Memory B cell (primary cell): ENCODE measurements at regions not wholly inside any gene's neighbourhood (a gene's known extent, or its start where the extent isn't known, plus 50 kb on each side); places are given as distances from the start of the nearest gene placed in this dataset.
A peak's percentile ranks its signal among the peaks of the same experiment; 100 is the strongest.

Source experiments
- ATAC-seq: fragments of 150-1000 bp; cut with Tn5 transposase; 2 replicates; pipeline ENCODE4 v1.10.0; 2021; ENCODE audit warnings: low read depth, mild to moderate bottlenecking, moderate library complexity
- DNase-seq, 2 donors: peaks; one replicate each; pipeline ENCODE4 v3.0.0; 2022; ENCODE audit warnings: low spot score in 2 of 2
- H3K27ac Mint-ChIP-seq: one replicate; pipeline ENCODE4 v1.8.0; 2022; ENCODE audit warnings: mild to moderate bottlenecking, moderate library complexity, mixed read lengths
- H3K27me3 Mint-ChIP-seq: one replicate; pipeline ENCODE4 v1.8.0; 2022; ENCODE audit warnings: mixed read lengths
- H3K36me3 Mint-ChIP-seq: one replicate; pipeline ENCODE4 v1.8.0; 2022; ENCODE audit warnings: mild to moderate bottlenecking, mixed read lengths
- H3K4me1 Mint-ChIP-seq: one replicate; pipeline ENCODE4 v1.8.0; 2022; ENCODE audit warnings: mixed read lengths
- H3K4me3 Mint-ChIP-seq: one replicate; pipeline ENCODE4 v1.8.0; 2022; ENCODE audit warnings: mild to moderate bottlenecking, moderate library complexity, mixed read lengths
- H3K9me3 Mint-ChIP-seq: one replicate; pipeline ENCODE4 v1.8.0; 2022; ENCODE audit warnings: mixed read lengths

DNA sequence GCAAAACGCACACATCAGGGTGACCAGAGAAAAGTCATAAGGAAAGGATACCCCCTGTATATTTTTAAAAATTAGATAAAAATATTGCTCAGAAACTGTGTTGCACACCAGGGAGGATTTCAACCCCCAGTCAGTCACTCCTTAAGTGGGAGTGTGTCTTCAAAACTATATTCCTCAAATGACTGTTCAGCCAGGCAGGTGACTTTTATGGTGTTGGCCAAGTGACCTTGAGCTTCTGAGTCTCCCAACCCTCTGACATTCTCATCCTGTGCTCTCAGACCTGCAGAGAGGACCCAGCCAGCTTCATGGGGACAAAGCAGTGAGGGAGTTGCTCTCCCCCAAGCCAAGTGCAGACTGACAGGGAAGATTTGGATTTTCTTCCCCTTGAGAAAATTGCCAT is 311.9 kb upstream of the JARID2 start:
- ATAC-seq (no peak), DNase-seq (no peak)
- H3K9me3 Mint-ChIP-seq, result peaks cover 2% of the 10 kb centered on the region
- H3K4me3 Mint-ChIP-seq, result no peak overlapping the region
- H3K36me3 Mint-ChIP-seq, result peaks cover 2% of the 10 kb centered on the region
- peaks cover 2% of the 10 kb centered on the region for H3K4me1 Mint-ChIP-seq
- H3K27ac Mint-ChIP-seq, result no peak overlapping the region
- no peaks in the 10 kb centered on the region for H3K27me3 Mint-ChIP-seq

DNA sequence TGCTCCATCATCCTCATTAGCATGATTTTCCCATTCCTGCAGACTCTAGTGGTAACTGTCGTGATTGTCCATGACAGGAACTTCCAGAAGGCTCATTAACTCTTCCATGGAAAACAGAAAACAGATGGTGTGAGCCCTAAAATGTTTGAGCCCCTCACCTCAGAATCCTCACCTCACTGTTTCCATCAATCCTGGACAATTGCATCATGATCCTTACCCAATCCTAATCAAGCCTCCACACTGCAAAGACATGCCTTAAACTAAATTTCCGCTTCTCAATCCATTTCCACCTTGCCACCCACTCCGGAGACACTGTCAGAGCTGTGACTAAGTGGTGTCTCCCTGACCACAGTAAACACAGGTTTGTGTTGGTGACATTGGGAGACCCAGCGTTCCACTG is 311.0 kb upstream of the JARID2 start:
- no peak overlapping the region for H3K4me3 Mint-ChIP-seq
- H3K4me1 Mint-ChIP-seq, result no peaks in the 10 kb centered on the region
- H3K27ac Mint-ChIP-seq, result no peak overlapping the region
- ATAC-seq, result no peak
- peaks cover 2% of the 10 kb centered on the region for H3K36me3 Mint-ChIP-seq
- H3K27me3 Mint-ChIP-seq, result no peaks in the 10 kb centered on the region
- no peak for DNase-seq
- peaks cover 2% of the 10 kb centered on the region for H3K9me3 Mint-ChIP-seq

DNA sequence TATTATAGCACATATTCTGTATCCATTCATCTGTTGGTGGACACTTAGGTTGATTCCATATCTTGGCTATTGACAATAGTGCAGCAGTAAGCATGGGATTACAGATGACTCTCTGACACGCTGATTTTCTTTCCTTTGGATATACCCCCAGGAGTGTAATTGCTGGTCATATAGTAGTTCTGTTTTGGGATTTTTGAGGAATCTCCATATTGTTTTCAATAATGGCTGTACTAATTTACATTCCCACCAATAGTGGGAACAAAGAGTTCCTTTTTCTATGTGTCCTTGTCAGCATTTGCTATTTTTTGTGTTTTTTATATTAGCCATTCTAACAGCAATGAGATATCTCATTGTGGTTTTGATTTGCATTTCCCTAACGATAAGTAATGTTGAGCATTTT is 309.0 kb upstream of the JARID2 start:
- no peaks in the 10 kb centered on the region for H3K27me3 Mint-ChIP-seq
- no peaks in the 10 kb centered on the region for H3K9me3 Mint-ChIP-seq
- no peaks in the 10 kb centered on the region for H3K36me3 Mint-ChIP-seq
- ATAC-seq (no peak), DNase-seq (no peak)
- H3K27ac Mint-ChIP-seq, result no peak overlapping the region
- no peaks in the 10 kb centered on the region for H3K4me1 Mint-ChIP-seq
- no peak overlapping the region for H3K4me3 Mint-ChIP-seq

DNA sequence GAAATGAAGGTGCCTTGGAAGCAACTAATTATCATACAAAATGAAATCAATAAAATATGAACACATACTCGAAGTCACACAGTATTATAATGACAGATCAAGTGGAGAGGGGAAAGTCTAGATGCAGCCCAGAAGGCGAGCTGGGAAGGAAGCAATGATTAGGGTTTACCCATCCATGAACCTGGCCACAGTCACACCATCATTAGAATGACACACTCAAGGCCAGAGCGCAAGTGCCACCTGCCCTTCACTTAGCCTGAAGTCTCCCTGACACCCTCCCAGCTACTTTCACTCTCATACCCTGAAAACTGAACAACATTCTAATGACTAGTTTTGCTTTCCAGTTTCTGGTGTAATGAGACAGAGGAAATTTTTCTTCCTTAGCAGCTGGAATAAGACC is 302.8 kb upstream of the JARID2 start:
- DNase-seq (no peak), ATAC-seq (no peak)
- Mint-ChIP-seq H3K9me3 (no peaks in the 10 kb centered on the region), H3K36me3 (no peaks in the 10 kb centered on the region), H3K4me3 (no peak overlapping the region), H3K27me3 (no peaks in the 10 kb centered on the region), H3K4me1 (peaks cover 10% of the 10 kb centered on the region), H3K27ac (no peak overlapping the region)

DNA sequence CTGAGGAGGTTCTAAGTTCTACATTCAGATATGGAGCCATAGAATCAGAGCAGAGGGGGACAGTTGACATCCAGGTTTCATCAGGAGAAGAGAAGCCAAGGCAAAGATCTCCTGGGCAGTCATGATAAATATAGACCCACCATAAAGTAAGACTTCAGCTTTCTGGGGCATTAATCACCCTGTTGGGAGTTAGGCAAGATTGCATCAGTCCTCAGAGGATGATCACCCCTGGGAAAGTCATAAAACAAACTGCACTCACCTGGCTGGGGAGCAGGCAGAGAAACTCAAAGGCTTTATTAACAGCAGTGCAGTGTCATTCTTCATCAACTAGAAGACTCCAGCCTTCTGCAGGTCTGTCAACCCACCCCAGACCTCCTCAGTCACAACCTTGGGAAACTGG is 301.3 kb upstream of the JARID2 start:
- peaks cover 10% of the 10 kb centered on the region for H3K4me1 Mint-ChIP-seq

DNA sequence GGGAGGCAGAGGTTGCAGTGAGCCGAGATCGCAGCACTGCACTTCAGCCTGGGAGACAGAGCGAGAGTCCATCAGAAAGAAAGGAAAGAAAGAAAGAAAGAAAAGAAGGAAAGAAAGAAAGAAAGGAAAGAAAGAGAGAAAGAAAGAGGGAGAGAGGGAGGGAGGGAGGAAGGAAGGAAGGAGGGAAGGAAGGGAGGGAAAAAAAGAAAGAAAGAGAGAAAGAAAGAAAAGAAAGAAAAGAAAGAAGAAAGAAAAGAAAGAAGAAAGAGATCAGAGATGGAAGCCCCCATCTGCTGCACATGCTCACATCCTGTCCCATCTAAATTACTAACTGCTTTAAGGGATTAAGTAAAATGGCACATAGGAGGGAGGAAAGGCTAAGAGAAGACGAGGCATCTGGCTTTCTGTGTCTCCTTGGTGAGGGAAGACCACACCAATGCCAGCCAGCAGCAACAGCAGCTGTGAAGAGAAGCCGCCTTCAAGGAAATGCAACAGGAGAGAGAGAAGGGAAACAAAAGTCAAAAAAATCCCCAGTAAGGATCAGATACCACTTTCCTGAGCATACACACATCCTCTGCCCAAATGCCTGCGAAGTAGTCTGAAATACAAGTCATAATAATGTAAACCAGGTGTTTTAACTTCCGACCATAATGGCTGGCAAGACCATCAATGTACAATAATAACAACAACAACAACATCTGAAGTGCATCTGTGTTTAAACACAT is 300.2 kb upstream of the JARID2 start:
- Mint-ChIP-seq H3K4me3 (no peak overlapping the region), H3K4me1 (peaks cover 10% of the 10 kb centered on the region), H3K27ac (no peak overlapping the region), H3K9me3 (no peaks in the 10 kb centered on the region), H3K27me3 (no peaks in the 10 kb centered on the region), H3K36me3 (no peaks in the 10 kb centered on the region)
- ATAC-seq, result no peak
- no peak for DNase-seq

More for the DNA sequence above, 301.3 kb upstream of the JARID2 start:
- no peak overlapping the region for H3K4me3 Mint-ChIP-seq
- no peaks in the 10 kb centered on the region for H3K9me3 Mint-ChIP-seq
- ATAC-seq (no peak), DNase-seq (no peak)
- no peak overlapping the region for H3K27ac Mint-ChIP-seq
- H3K36me3 Mint-ChIP-seq, result no peaks in the 10 kb centered on the region
- H3K27me3 Mint-ChIP-seq, result no peaks in the 10 kb centered on the region

DNA sequence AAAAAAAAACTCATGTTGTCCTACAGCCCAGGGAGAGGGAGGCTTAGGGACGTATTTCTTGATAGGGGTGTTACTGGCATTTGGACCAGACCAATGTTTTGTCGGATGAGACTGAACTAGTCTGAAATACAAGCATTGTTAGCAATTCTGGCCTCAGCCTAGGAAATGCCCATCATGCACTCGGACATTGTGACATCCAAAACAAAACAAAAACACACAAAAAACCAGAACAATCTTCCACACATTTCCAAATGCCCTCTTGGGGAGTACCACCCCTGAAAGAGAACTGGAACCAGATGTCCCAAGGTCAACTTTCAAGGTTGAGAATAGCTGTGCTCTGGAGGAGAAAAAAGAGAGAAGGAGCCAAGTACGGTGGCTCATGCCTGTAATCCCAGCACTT is 299.1 kb upstream of the JARID2 start:
- Mint-ChIP-seq H3K36me3 (no peaks in the 10 kb centered on the region), H3K9me3 (no peaks in the 10 kb centered on the region), H3K4me1 (peaks cover 10% of the 10 kb centered on the region), H3K4me3 (no peak overlapping the region), H3K27me3 (no peaks in the 10 kb centered on the region), H3K27ac (no peak overlapping the region)
- DNase-seq, result no peak
- no peak for ATAC-seq

DNA sequence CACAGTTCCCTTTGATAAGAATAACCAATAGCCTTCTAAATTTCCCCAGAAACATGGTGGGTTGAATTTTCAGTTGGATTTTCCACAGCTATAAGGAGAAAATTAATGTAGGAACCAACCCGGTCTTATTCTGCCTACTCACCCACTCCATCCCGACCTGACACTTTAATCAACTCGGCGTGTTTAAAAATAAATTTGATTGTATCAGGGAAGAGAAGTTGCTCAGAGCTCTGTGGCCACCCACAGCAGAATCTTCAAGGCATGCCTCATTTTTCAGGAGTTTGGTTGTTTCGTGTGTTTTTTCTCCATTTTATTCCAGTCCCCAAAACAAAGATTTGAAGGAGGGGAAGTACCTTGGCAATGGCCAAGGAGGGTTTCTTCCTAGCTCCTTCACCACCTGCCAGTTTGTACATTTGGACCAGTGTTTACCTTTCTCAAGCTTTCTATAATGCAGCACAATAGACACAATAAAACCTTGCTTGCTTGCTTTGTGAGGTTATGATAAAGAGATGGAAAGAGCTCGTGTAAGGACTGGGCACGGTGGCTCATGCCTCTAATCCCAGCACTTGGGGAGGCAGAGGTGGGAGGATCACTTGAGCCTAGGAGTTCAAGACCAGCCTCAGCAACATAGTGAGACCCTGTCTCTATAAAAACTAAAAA is 297.2 kb upstream of the JARID2 start:
- Mint-ChIP-seq H3K9me3 (no peaks in the 10 kb centered on the region), H3K36me3 (no peaks in the 10 kb centered on the region), H3K4me3 (no peak overlapping the region), H3K27ac (no peak overlapping the region), H3K27me3 (no peaks in the 10 kb centered on the region), H3K4me1 (peaks cover 12% of the 10 kb centered on the region)
- ATAC-seq (no peak), DNase-seq (no peak)

DNA sequence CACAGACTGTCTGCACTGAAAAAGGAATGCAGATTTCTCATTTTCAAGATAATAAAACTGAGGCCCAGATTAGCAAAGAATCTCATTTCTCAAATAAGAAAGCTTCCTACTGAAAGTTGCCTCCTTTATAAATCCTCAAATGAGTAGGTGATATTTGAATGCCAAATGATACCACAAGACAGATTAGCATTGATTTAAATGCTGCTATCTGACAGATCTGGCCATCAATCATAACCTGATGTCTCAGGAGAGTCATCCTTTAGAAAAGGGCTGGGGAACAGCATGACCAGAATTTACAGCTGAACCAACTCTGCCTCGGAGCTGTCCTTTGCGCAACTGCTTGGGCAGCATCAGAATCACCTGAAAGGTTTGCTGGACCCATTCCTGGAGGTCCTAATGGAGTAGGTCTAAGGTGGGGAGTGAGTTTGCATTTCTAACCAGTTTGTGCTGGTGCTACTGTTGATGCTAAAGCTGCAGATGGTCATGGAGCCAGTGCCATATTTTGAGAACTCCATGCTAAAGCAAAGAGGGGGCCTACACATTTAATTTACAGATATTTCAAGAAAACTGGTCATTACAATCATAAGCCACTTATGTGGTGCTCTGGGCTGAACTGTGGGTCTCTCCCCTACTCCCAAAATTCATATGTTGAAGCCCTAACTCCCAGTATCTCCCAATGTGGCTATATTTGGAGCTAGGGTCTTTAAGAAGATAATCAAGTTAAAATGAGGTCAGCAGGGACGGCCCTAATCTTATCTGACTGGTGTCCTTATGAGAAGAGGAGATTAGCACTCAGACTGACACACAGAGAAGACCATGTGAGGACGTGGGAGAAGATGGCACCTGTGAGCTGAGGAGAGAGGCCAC is 295.5 kb upstream of the JARID2 start:
- Mint-ChIP-seq H3K4me1 (peaks cover 14% of the 10 kb centered on the region), H3K27ac (no peak overlapping the region), H3K27me3 (no peaks in the 10 kb centered on the region), H3K9me3 (peaks cover 2% of the 10 kb centered on the region), H3K4me3 (no peak overlapping the region), H3K36me3 (no peaks in the 10 kb centered on the region)
- ATAC-seq (no peak), DNase-seq (no peak)

DNA sequence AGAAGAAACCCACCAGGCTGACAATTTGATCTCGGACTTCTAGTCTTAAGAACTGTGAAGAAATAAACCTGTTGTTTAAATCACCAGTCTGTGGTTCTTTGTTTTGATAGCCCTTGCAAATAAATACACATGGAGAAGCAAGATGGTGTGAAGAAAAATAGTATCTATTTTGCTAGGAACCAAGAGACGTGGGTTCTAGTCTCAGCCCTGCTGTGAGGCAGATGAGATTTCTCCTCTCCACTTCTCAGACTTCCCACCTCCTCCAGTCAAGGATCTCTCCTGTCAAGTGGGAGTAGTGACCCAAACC is 294.9 kb upstream of the JARID2 start:
- Mint-ChIP-seq H3K9me3 (peaks cover 2% of the 10 kb centered on the region), H3K27ac (no peak overlapping the region), H3K4me1 (peaks cover 14% of the 10 kb centered on the region), H3K27me3 (no peaks in the 10 kb centered on the region), H3K4me3 (no peak overlapping the region), H3K36me3 (no peaks in the 10 kb centered on the region)
- DNase-seq (no peak), ATAC-seq (no peak)

DNA sequence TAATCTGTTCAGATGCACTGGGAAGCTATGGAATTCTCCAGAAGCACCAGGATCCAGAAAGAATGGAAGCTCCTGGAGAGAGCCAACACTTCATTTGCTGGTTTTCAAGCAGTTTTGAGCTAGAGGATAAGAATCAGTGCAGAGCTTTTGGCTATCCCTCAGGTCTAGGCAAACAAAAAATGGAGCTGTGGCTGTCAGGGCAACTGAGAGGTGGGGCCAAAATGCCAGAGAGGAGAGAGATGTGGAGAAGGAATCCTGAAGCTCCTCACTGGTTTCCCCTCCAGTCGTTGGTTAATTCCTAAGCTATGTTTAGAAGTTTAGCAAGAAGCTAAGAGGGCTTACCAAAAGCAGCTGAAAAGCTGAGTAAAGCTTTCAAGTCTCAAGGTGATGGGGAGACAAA is 294.2 kb upstream of the JARID2 start:
- no peaks in the 10 kb centered on the region for H3K27me3 Mint-ChIP-seq
- DNase-seq, result no peak
- H3K4me3 Mint-ChIP-seq, result no peak overlapping the region
- peaks cover 2% of the 10 kb centered on the region for H3K36me3 Mint-ChIP-seq
- H3K9me3 Mint-ChIP-seq, result peaks cover 4% of the 10 kb centered on the region
- no peak overlapping the region for H3K27ac Mint-ChIP-seq
- no peak for ATAC-seq
- H3K4me1 Mint-ChIP-seq, result peaks cover 14% of the 10 kb centered on the region

DNA sequence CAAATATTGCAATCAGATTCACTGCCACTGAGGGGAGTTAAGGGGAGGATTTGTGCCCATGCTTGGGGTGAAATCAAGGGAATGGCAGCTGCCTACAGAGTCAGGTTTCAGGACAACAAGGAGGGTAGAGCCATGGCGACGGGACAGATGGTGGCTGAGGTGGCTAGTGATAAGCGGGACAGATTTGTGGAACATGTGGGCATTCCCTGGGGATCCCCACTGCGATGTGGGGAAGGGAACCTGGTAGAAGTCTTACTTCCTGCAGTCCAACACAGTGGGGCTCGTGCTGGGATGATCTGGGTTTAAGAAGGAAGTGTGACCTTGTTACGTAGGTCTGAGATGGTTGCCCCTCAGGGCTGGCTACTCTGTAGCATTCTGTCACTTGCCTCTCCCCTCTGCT is 292.0 kb upstream of the JARID2 start:
- no peak for ATAC-seq
- H3K36me3 Mint-ChIP-seq, result peaks cover 2% of the 10 kb centered on the region
- peaks cover 6% of the 10 kb centered on the region for H3K4me1 Mint-ChIP-seq
- no peak overlapping the region for H3K4me3 Mint-ChIP-seq
- H3K9me3 Mint-ChIP-seq, result peaks cover 4% of the 10 kb centered on the region
- H3K27ac Mint-ChIP-seq, result no peak overlapping the region
- DNase-seq, result no peak
- no peaks in the 10 kb centered on the region for H3K27me3 Mint-ChIP-seq

DNA sequence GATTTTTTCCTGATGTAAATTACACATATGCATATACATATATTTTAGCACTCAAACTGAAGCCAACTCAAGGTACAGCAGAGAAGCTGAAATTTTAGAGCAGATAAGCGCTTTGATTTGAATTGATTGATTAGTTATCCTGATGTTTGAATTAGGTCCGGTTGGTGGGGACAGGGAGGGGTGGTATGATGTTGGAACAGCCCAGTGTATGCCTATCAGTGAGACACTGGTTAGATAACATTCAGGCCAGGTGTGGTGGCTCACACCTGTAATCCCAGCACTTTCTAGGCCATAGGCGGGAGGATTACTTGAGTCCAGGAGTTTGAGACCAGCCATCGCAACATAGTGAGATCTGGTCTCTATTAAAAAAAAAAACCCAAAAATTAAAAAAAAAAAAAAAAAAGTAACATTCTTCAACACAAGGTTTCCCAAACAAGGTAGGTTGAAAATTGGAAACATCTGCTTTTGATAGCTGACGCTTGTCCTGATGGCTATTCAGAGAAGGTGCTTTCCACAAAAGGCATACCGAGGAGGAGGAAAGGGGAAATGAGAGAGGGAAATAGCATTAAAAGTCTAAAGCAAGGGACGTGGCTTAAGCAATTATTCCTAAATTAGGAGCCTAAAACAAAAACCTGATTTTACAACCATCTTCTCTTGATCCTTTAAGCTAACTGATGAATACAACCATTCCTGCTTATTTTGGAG is 288.4 kb upstream of the JARID2 start:
- H3K9me3 Mint-ChIP-seq, result peaks cover 4% of the 10 kb centered on the region
- peaks cover 9% of the 10 kb centered on the region for H3K4me1 Mint-ChIP-seq
- peaks cover 2% of the 10 kb centered on the region for H3K36me3 Mint-ChIP-seq
- H3K4me3 Mint-ChIP-seq, result no peak overlapping the region
- DNase-seq (no peak), ATAC-seq (peak; percentile 59)
- H3K27ac Mint-ChIP-seq, result no peak overlapping the region
- H3K27me3 Mint-ChIP-seq, result no peaks in the 10 kb centered on the region

DNA sequence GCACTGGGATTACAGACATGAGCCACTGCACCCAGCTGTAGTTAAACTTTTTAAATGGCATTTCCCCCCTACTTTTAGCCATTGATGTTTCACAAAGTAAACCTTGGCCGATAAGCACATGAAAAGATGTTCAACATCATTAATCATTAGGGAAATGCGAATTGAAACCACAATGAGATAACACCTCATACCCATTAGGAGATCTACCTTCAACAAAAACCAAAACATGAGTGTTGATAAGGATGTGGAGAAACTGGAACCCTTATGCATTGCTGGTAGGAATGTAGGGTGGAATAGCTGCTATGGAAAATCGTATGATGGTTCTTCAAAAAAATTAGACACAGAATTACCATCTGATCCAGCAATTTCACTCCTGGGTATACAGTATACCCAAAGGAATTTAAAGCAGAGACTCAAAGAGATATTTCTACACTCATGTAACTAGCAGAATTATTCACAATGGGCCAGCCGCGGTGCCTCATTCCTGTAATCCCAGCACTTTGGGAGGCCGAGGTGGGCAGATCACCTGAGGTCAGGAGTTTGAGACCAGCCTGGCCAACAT is 286.5 kb upstream of the JARID2 start:
- no peak for ATAC-seq
- H3K4me3 Mint-ChIP-seq, result no peak overlapping the region

More for the DNA sequence above, 286.5 kb upstream of the JARID2 start:
- Mint-ChIP-seq H3K9me3 (peaks cover 4% of the 10 kb centered on the region), H3K4me1 (peaks cover 5% of the 10 kb centered on the region), H3K27me3 (no peaks in the 10 kb centered on the region), H3K27ac (no peak overlapping the region), H3K36me3 (peaks cover 2% of the 10 kb centered on the region)
- DNase-seq, result no peak
